ENCODE measurements at regions not wholly inside any gene's neighbourhood (a gene's known extent, or its start where the extent isn't known, plus 50 kb on each side); places are given as distances from the start of the nearest gene placed in this dataset.
"Not testable (repeated sequence)": the region's sequence is repeated elsewhere in the genome, so short reads cannot be mapped to it uniquely, and the experiment has no call there.

- ATAC-seq = not testable (repeated sequence)
Measured at GRCh38 chr16:88148682-88149081, 197.4 kb downstream of the BANP start.

- not testable (repeated sequence) for ATAC-seq
Measured at GRCh38 chr16:88149158-88149603, 197.9 kb downstream of the BANP start.

- not testable (repeated sequence) for ATAC-seq
Measured at GRCh38 chr16:88149663-88150062, 198.4 kb downstream of the BANP start.

DNA sequence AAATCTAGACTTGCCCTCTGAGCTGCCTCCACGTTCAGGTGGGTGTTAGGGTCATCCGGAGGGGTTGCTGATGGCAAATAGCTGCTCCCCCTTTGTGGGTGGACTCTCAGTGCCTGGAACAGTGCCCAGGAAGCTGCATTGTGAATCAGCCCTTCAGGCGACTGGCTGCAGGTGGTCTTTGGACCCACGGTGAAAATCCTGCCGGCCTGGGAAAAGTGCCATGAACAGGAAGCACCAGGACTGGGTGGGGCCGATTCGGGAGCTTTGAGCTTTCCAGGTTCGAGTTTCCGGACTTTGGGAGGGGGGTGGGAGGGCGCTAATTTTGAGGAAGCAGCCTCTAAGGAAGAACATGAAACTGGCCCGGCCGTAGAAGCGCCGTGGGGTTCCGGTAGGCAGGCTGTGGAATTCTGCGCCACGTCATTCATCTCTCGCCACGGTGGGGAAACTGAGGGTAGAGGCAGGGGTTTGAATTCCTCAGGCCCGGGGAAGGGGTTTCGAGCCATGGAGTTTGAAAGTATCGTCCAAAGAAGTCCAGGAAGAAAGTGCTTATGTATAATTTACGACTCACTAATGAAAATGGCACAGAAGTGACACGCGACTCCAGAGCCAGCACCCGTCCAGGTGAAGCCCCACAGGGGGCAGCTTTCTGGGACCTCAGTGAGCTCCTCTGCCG is 199.4 kb downstream of the BANP start:
- not testable (repeated sequence) for ATAC-seq

DNA sequence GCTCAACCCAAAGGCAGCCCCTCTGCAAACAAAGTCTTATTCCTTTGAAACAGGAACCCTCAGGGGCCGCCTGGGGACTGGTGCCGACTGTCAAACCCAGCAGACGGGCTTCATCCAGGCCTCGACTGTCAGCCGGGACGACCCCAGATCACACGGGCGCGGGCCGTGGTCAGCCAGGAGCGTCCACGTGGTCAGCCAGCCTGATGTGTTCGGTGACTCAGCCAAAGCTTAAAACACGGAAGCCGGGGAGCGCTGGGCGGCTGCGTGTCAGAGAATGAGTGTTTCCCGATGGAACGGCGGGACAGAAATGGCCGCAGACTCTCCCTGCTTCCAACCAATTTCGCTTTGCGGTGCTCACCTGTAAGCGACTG is 199.9 kb downstream of the BANP start:
- not testable (repeated sequence) for ATAC-seq

DNA sequence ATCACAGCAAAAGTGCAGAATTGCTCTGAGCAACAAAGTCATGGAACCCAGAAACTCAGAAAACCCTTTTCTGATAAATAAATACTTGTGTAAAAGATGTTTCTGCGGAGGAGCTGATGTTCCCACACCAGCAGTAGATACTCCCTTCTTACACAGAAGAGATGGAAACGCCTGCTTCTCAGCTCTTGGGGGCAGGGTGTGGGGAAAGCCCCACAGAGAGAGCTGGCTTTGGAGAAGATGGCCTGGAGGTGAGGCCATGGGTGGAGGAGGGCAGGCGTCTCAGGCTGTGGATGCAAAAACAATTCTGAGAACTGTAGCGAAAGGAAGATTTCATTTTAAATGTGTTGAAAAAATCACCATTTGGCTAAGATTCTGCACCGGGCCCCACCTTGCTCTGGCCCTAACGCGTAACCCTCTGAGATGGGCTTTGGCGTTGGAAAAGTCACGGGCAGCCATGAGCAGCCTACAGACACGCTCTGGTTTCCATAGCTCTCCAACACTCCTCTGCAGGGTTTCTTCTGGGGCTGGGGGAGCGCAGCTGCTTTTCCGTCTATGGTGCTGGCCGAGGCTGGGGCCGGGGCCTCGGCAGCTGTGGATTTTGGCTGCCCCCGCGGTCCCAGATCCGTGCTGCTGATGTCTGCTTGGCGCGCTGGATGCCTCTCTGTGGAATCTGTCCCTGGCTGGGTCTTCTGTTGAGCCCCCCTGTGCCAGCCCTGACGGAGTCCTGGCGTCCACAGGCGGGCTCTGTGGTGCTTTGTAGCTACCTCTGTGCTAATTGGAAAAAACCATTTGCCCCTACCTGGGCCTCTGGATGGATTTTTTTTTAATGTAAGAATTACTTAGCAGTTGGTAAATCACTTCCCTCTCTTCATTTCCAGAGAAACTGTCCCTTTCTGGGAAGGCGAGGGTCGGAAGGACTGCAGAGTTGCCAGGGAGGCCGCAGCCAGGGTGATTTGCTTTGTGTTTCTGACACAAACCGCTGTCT is 200.9 kb downstream of the BANP start:
- ATAC-seq = not testable (repeated sequence)

GRCh38 chr16:88152879-88153278 is 201.6 kb downstream of the BANP start:
- ATAC-seq = not testable (repeated sequence)

DNA sequence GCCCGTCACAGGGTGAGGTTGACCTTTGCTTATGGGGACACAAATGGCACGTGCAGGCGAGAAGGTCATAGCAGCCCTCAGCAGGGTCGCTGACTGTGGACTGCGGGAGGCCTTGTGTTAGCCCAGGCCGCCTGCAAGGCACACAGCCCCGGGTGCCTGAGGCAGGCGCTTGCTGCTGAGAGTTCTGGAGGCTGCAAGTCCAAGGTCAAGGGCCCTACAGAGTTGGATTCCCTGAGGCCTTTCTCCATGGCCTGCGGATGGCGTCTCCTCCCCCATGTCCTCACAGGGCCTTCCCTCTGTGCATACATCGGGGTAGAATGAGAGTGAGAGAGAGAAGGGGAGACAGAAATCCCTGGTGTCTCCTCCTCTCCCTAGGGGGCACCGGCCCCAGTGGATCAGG is 202.3 kb downstream of the BANP start:
- ATAC-seq = not testable (repeated sequence)

- ATAC-seq = not testable (repeated sequence)
Measured at GRCh38 chr16:88154886-88155285, 203.7 kb downstream of the BANP start.

GRCh38 chr16:88155681-88156080 is 204.4 kb downstream of the BANP start:
- not testable (repeated sequence) for ATAC-seq

DNA sequence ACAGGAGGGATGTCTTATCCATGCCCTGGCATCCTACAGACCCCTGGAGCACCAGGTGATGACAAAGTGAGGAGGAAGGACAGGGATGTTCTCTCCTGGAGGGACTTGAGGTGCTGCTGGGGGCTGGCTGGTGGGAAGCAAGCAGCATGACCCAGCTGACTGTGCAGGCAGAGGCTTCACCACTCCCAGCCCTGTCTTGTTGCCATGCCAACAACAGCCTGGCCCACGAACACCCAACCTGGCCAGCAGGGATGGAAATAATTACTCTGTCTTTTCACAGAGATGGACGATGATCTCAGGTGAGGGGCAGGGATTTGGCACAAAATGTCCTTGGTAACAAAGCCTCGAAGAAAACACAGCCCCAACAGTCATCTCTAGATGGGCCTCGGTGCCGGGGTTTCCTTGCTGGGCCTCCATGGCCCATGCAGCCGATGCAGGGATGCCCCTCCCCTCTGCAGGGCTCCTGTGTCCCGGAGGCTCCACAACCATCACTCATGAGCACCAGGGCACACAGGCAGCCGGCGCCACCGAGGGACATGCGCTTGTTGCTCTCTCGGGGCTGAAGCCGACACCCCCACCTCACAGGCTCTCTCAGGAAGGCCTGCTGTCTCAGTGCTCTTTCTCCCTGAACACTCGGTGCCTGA is 205.5 kb downstream of the BANP start:
- ATAC-seq = not testable (repeated sequence)

DNA sequence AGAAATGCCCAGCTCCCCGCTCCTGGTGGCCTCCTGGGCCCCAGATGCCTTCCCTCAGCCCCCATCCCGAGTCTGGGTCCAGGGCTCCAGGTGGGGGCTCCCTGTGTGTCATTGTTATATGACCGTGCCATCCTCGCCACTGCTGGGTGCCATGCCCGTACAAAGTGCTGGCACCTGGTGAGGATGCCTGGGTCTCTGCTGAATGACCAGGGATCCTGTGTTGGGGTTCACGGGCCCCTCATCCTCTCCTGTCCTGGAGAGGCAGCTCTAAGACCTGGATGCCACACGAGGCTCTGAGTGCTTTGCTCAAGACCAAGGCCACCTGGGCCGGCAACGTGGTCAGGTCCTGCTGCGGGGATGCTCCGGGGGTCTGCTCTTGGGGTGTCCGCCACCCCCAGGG is 206.5 kb downstream of the BANP start:
- ATAC-seq = not testable (repeated sequence)

DNA sequence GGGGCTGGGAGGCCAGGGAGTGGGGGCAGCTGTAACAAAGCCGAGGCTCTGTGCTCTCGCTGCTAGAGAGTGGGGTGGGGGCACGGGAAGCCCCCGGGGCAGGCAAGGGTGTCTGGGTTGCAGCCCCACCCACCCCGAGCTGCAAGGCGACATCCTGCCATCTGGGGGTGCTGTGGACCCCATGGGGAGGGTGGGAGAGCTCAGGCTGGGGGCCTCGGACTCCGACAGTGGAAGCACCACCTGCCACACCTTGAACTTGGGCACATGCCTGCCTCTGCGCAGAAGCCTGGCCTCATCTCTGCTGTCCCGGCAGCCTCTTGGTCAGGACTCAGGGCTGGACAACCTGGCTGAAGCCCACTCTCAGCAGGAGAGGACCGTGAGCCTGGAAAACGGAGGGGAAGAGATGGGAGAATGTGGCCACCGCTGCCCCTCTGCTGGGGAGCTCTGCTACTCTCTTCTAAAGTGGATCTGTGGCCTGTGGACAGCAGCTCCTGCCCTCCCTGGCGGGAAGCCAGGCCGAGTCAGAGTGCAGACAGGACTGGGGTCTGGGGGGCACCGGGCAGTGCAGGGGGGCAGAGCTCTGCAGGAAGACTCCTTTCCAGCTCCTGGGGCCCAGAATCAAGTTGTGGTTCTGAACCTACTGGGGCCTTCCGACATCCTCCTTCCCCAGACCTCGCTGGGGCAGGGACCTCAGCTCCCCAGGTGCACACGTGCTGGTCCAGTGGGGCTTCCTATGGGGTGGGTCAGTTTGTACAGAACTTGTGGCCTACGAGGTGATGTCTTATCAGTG is 207.2 kb downstream of the BANP start:
- not testable (repeated sequence) for ATAC-seq

DNA sequence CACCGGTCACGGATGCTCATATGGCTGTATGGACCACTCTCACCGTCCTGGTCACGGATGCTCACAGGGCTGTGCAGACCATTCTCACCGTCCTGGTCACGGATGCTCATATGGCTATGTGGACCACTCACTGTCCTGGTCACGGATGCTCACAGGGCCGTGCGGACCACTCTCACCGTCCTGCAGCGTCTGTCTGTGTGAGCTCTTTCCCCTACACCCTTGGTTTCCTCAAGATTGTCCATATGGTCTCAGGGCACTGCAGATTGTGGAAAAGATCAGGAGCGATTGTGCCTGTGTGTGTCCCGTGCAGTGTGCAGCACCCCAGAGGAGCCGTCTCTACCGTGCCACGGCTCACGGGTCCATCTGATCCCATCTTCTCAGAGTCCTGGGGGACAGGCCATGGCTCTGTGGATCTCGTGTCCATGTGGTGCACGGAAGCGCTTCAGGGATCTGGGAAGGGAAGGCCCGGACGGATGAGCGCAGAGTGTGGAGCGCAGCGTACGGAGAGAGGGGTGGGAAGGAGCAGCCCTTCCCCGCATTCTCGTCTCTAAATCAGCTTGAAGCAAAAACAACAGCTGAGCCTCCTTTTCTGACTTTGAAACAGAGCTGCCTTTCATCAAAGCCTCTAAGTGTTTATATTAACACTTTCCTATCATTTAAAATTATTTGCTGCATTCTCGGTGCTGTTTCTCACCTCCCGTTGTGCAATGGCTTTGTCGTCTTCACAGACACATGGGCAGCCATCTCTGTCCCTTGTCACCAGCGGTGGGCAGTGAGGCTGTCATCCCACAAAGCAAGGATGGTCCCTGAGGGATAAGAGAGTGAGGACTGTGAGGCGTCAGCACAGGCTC is 208.0 kb downstream of the BANP start:
- ATAC-seq = not testable (repeated sequence)

DNA sequence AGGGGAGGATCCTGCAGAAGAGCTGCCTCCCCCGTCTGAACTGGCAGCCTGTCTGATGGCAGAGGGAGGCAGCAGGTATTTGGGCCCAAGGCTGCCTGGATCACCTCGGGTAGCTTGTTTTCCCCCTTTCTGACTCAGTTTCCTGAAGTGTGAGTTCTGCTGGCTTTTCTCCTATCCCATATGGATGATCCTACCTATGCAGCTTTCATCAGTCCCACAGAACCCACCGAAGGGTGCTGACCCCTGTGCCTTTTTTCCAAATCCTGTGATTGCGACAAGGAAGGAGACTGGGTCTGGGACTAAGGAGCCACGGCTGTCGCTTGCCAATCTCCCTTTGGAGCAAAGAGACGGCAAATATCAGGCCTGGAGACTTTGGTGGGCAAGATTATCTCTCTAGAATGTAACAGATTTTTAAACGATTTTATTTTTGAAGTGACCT is 208.7 kb downstream of the BANP start:
- not testable (repeated sequence) for ATAC-seq

- ATAC-seq = not testable (repeated sequence)
Measured at GRCh38 chr16:88161191-88161590, 210.0 kb downstream of the BANP start.

DNA sequence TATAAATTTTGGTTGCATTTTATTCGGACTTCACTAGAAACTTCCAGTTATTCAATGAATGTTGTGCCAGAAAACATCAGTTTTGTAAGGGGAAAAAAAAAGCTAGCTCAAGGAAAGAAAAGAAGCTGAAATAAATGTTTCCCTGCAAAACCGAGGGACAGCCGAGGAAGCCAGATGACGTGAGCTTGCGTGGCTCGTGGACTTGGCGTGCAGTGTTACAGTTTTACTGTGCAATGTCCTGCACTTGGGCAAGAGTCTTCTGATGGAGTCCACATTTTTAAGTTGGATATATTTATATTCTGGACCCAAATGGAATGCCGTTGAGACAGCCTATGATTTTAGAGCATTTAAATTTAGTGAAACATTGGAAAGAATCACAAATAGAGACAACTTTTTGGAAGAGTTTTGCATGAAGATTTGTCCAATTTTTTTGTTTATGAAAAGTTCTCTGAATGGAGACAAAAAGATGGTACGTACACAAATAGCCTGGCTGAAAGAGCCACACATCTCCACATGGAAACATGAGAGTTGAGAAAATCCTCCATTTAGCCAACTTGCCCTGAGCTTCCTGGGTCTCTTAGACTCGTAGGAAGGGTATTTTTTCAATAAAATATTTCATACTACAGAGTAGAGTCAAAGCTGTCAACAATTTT is 210.5 kb downstream of the BANP start:
- ATAC-seq = not testable (repeated sequence)

- not testable (repeated sequence) for ATAC-seq
Measured at GRCh38 chr16:88162778-88163177, 211.5 kb downstream of the BANP start.

- peak; percentile 21 for ATAC-seq
Measured at GRCh38 chr16:88164196-88165039, 213.2 kb downstream of the BANP start.
